Spleen (tissue), 7 donors: ENCODE measurements at regions not wholly inside any gene's neighbourhood (a gene's known extent, or its start where the extent isn't known, plus 50 kb on each side); places are given as distances from the start of the nearest gene placed in this dataset.

ENCODE experiments used
- CTCF ChIP-seq, 11 experiments: fragments of 200-600 bp in 7 of 11; fragments of 450-650 bp in 4 of 11; sonication (generic) in 4 of 11; IDR thresholded peaks in 8 of 11; conservative IDR thresholded peaks in 3 of 11; 1 replicate in 7 of 11; 2 replicates in 4 of 11; pipeline versions ENCODE4 v1.4.0 to v1.8.0; 2016 to 2021; ENCODE audit warnings: antibody characterized with exemption in 11 of 11, inconsistent platforms in 4 of 11, mild to moderate bottlenecking in 1 of 11
- POLR2A ChIP-seq, 3 donors: fragments of 450-650 bp; IDR thresholded peaks; one replicate each; pipeline ENCODE4 v1.5.1; 2017; ENCODE audit warnings: antibody characterized with exemption in 3 of 3, mild to moderate bottlenecking in 1 of 3
- donor health status: DM: no; HTN: no; CAD: no; lungs with moderate emphysema.
- donor health status: DM: no; HTN: no; CAD: no.
- donor health status: DM: no; HTN: no; CAD: no.

GRCh38 chr13:39284801-39285388 lies 246.6 kb downstream of the NHLRC3 start:
- no peak for TF ChIP-seq POLR2A (IDR thresholded peaks at IDR 0.05)
- no peak for TF ChIP-seq CTCF (IDR thresholded peaks at IDR 0.05 in 8 of 11, conservative IDR thresholded peaks at IDR 0.05 in 3 of 11)
